ENCODE measurements at regions not wholly inside any gene's neighbourhood (a gene's known extent, or its start where the extent isn't known, plus 50 kb on each side); places are given as distances from the start of the nearest gene placed in this dataset.

- TF ChIP-seq CTCF (IDR thresholded peaks at IDR 0.05 in 8 of 11, conservative IDR thresholded peaks at IDR 0.05 in 3 of 11) (no peak), POLR2A (IDR thresholded peaks at IDR 0.05) (no peak), POLR2AphosphoS5 (IDR thresholded peaks at IDR 0.05) (no peak)
Observed at GRCh38 chr3:78349571-78349970, 1309.7 kb downstream of the ROBO2 start.
